H1 (cell line): ENCODE measurements at regions not wholly inside any gene's neighbourhood (a gene's known extent, or its start where the extent isn't known, plus 50 kb on each side); places are given as distances from the start of the nearest gene placed in this dataset.

Experiments
- CTCF ChIA-PET: fragments of 300-600 bp; sonication (Branson Sonifier 250); formaldehyde crosslinking; loops from one replicate; lab custom pipeline; 2021; ENCODE audit not compliant: partially characterized antibody; lab: Charles Lee
- POLR2A ChIA-PET: fragments of 300-600 bp; sonication (Branson Sonifier 250); formaldehyde crosslinking; loops from one replicate; lab custom pipeline; 2021; ENCODE audit warnings: inconsistent platforms; ENCODE audit not compliant: partially characterized antibody; lab: Charles Lee
- DNase-seq, 2 experiments: peaks; one replicate each; pipeline versions ENCODE4 v3.0.0 to v3.0.0-alpha.2; 2010 to 2022; ENCODE audit warnings: low spot score in 2 of 2, low read depth in 1 of 2, mixed read lengths in 1 of 2
- FAIRE-seq: peaks from 2 replicates; lab custom pipeline; 2011; peaks lifted over from hg19 to GRCh38; lab: Jason Lieb, UNC
- H2AFZ ChIP-seq: 2 replicates; pipeline ENCODE4 v1.8.1; 2012; ENCODE audit warnings: low read length, inconsistent platforms
- H2AK5ac ChIP-seq: 2 replicates; pipeline ENCODE4 v1.6.1; 2013; ENCODE audit warnings: low read depth, low read length
- H2BK120ac ChIP-seq: replicated peaks from 2 replicates; pipeline ENCODE3; 2013; ENCODE audit warnings: low read depth, low read length, inconsistent platforms
- H2BK12ac ChIP-seq: 2 replicates; pipeline ENCODE4 v1.6.1; 2013; ENCODE audit warnings: low read depth, low read length
- H2BK15ac ChIP-seq: 2 replicates; pipeline ENCODE4 v1.6.1; 2013; ENCODE audit warnings: low read length
- H2BK20ac ChIP-seq: 2 replicates; pipeline ENCODE4 v1.6.1; 2013; ENCODE audit warnings: low read length
- H2BK5ac ChIP-seq: 2 replicates; pipeline ENCODE4 v1.6.1; 2013; ENCODE audit warnings: low read depth, low read length
- H3K14ac ChIP-seq: 2 replicates; pipeline ENCODE4 v1.6.1; 2013; ENCODE audit warnings: inconsistent platforms; ENCODE audit not compliant: insufficient read length
- H3K18ac ChIP-seq: 2 replicates; pipeline ENCODE4 v1.6.1; 2013; ENCODE audit warnings: low read length; ENCODE audit errors: extremely low read depth
- H3K23ac ChIP-seq: 2 replicates; pipeline ENCODE4 v1.6.1; 2013; ENCODE audit warnings: inconsistent platforms; ENCODE audit not compliant: insufficient read length
- H3K23me2 ChIP-seq: 2 replicates; pipeline ENCODE4 v1.6.1; 2013; ENCODE audit warnings: low read depth, low read length
- H3K27ac ChIP-seq: 2 replicates; pipeline ENCODE4 v1.6.1; 2011; ENCODE audit warnings: low read depth, low read length, inconsistent platforms
- H3K27me3 ChIP-seq, 4 experiments: replicated peaks in 1 of 4; 1 replicate in 1 of 4; 2 replicates in 3 of 4; pipeline versions ENCODE4 v1.6.1 to v1.8.1; 2011 to 2013; ENCODE audit warnings: low read length in 3 of 4, mild to moderate bottlenecking in 3 of 4, inconsistent platforms in 2 of 4, mixed read lengths in 2 of 4, moderate library complexity in 1 of 4; ENCODE audit not compliant: control insufficient read depth in 3 of 4, insufficient read depth in 3 of 4; ENCODE audit errors: extremely low read depth in 1 of 4
- H3K36me3 ChIP-seq, 4 experiments: 2 replicates each; pipeline versions ENCODE4 v1.6.1 to v1.8.1; 2011 to 2013; ENCODE audit warnings: mild to moderate bottlenecking in 4 of 4, low read length in 3 of 4, moderate library complexity in 2 of 4, control low read depth in 1 of 4, inconsistent platforms in 1 of 4; ENCODE audit not compliant: insufficient read depth in 4 of 4, control insufficient read depth in 2 of 4
- H3K4ac ChIP-seq: replicated peaks from 2 replicates; pipeline ENCODE3; 2013; ENCODE audit warnings: low read length, low read depth, mixed read lengths, inconsistent platforms; ENCODE audit not compliant: insufficient read length
- H3K4me1 ChIP-seq, 4 experiments: replicated peaks in 1 of 4; 1 replicate in 1 of 4; 2 replicates in 3 of 4; pipeline versions ENCODE4 v1.6.1 to v1.8.1; 2011 to 2013; ENCODE audit warnings: low read length in 3 of 4, inconsistent platforms in 2 of 4, mixed read lengths in 1 of 4; ENCODE audit not compliant: insufficient read depth in 4 of 4, control insufficient read depth in 3 of 4
- H3K4me2 ChIP-seq, 2 experiments: 2 replicates each; pipeline versions ENCODE4 v1.6.1 to v1.8.1; 2011 to 2013; ENCODE audit warnings: low read depth in 2 of 2, low read length in 2 of 2, control low read depth in 1 of 2, inconsistent platforms in 1 of 2, mild to moderate bottlenecking in 1 of 2; ENCODE audit not compliant: insufficient read depth in 1 of 2
- H3K4me3 ChIP-seq, 4 experiments: fragments of 200-600, 300-600 bp in 1 of 4; sonication (generic), shearing (Covaris generic), sonication (Bioruptor Twin) in 1 of 4; 2 replicates each; pipeline versions ENCODE4 v1.5.1 to v1.8.1; 2011 to 2016; ENCODE audit warnings: low read length in 4 of 4, low read depth in 3 of 4, control low read depth in 2 of 4, inconsistent platforms in 2 of 4, mild to moderate bottlenecking in 2 of 4, mixed read lengths in 1 of 4, moderate library complexity in 1 of 4; ENCODE audit not compliant: insufficient read depth in 2 of 4; ENCODE audit errors: extremely low read depth in 1 of 4
- H3K56ac ChIP-seq: replicated peaks from 2 replicates; pipeline ENCODE3; 2013; ENCODE audit warnings: low read depth, mild to moderate bottlenecking, mixed read lengths, low read length, inconsistent platforms; ENCODE audit not compliant: insufficient read length
- H3K79me1 ChIP-seq: 2 replicates; pipeline ENCODE4 v1.6.1; 2013; ENCODE audit warnings: low read depth, low read length, control low read depth
- H3K79me2 ChIP-seq, 2 experiments: 2 replicates each; pipeline versions ENCODE4 v1.6.1 to v1.8.1; 2012 to 2013; ENCODE audit warnings: low read length in 2 of 2, mild to moderate bottlenecking in 2 of 2, inconsistent platforms in 1 of 2; ENCODE audit not compliant: insufficient read depth in 2 of 2, control insufficient read depth in 1 of 2
- H3K9ac ChIP-seq, 4 experiments: replicated peaks in 1 of 4; 1 replicate in 1 of 4; 2 replicates in 3 of 4; pipeline versions ENCODE4 v1.6.1 to v1.8.1; 2011 to 2013; ENCODE audit warnings: low read depth in 3 of 4, low read length in 3 of 4, control low read depth in 2 of 4, mild to moderate bottlenecking in 2 of 4, moderate library complexity in 2 of 4, inconsistent platforms in 1 of 4; ENCODE audit errors: extremely low read depth in 1 of 4
- H3K9me3 ChIP-seq, 2 experiments: 2 replicates each; pipeline versions ENCODE4 v1.6.1 to v1.8.1; 2012 to 2013; ENCODE audit warnings: mild to moderate bottlenecking in 2 of 2, moderate library complexity in 2 of 2, control low read depth in 1 of 2, inconsistent platforms in 1 of 2, low read depth in 1 of 2, low read length in 1 of 2, mixed read lengths in 1 of 2; ENCODE audit not compliant: insufficient read depth in 2 of 2
- H4K20me1 ChIP-seq, 2 experiments: replicated peaks in 1 of 2; 2 replicates each; pipeline versions ENCODE3 to v1.8.1; 2011 to 2013; ENCODE audit warnings: inconsistent platforms in 2 of 2, low read length in 2 of 2, mild to moderate bottlenecking in 1 of 2; ENCODE audit not compliant: insufficient read depth in 2 of 2, control insufficient read depth in 1 of 2
- H4K5ac ChIP-seq: 2 replicates; pipeline ENCODE4 v1.6.1; 2013; ENCODE audit warnings: low read length, low read depth, mixed read lengths, inconsistent platforms; ENCODE audit not compliant: insufficient read length
- H4K8ac ChIP-seq: 2 replicates; pipeline ENCODE4 v1.8.0; 2013; ENCODE audit warnings: mild to moderate bottlenecking, moderate library complexity, low read length, inconsistent platforms; ENCODE audit not compliant: insufficient read depth; ENCODE audit errors: extremely low read depth
- H4K91ac ChIP-seq: replicated peaks from 2 replicates; pipeline ENCODE3; 2013; ENCODE audit warnings: low read length, mixed read lengths, inconsistent platforms; ENCODE audit not compliant: insufficient read length
- BACH1 ChIP-seq: IDR thresholded peaks from 2 replicates; pipeline ENCODE4 v1.6.1; 2012; ENCODE audit warnings: low read length, improper control_type of control experiment
- BCL11A ChIP-seq, 2 experiments: IDR thresholded peaks; one replicate each; pipeline ENCODE4 v1.6.1; 2011; ENCODE audit warnings: low read depth in 2 of 2, low read length in 2 of 2, mild to moderate bottlenecking in 2 of 2
- CBX8 ChIP-seq: fragments of 300-800, 300-1000 bp; sonication (generic); IDR thresholded peaks from 2 replicates; pipeline ENCODE4 v1.7.1; 2016; ENCODE audit warnings: low read depth, low read length, borderline replicate concordance
- CREB1 ChIP-seq: IDR thresholded peaks from 2 replicates; pipeline ENCODE4 v1.6.1; 2012; ENCODE audit warnings: inconsistent platforms
- E2F6 ChIP-seq: IDR thresholded peaks from 2 replicates; pipeline ENCODE4 v1.6.1; 2012; ENCODE audit warnings: inconsistent platforms
- GTF2F1 ChIP-seq: IDR thresholded peaks from 2 replicates; pipeline ENCODE4 v1.6.1; 2012; ENCODE audit warnings: low read depth, low read length, improper control_type of control experiment, borderline replicate concordance
- HDAC2 ChIP-seq, 2 experiments: fragments of 300-600 bp in 1 of 2; sonication (generic) in 1 of 2; IDR thresholded peaks; 2 replicates each; pipeline ENCODE4 v1.6.1; 2011 to 2012; ENCODE audit warnings: low read depth in 2 of 2, low read length in 2 of 2, mild to moderate bottlenecking in 2 of 2, moderate library complexity in 2 of 2, borderline replicate concordance in 1 of 2, inconsistent platforms in 1 of 2
- JUN ChIP-seq: IDR thresholded peaks from 2 replicates; pipeline ENCODE4 v1.6.1; 2011; ENCODE audit warnings: low read depth, mild to moderate bottlenecking, improper control_type of control experiment, low read length
- NANOG ChIP-seq: IDR thresholded peaks from 2 replicates; pipeline ENCODE4 v1.6.1; 2011; ENCODE audit warnings: low read length, low read depth, mild to moderate bottlenecking, inconsistent platforms; ENCODE audit not compliant: insufficient read depth, poor library complexity, severe bottlenecking
- PHF8 ChIP-seq: fragments of 200-600 bp; sonication (generic); conservative IDR thresholded peaks from 2 replicates; pipeline ENCODE4 v1.7.1; 2012; ENCODE audit warnings: low read depth, mild to moderate bottlenecking, inconsistent platforms, low read length, moderate library complexity
- POLR2A ChIP-seq, 2 experiments: IDR thresholded peaks; 1 replicate in 1 of 2; 2 replicates in 1 of 2; pipeline ENCODE4 v1.6.1; 2011; ENCODE audit warnings: low read depth in 2 of 2, low read length in 2 of 2, mild to moderate bottlenecking in 2 of 2; ENCODE audit errors: control extremely low read depth in 1 of 2
- SIX5 ChIP-seq: IDR thresholded peaks from 2 replicates; pipeline ENCODE4 v1.6.1; 2011; ENCODE audit warnings: mild to moderate bottlenecking, low read depth, low read length
- TBP ChIP-seq: IDR thresholded peaks from 2 replicates; pipeline ENCODE4 v1.6.1; 2011; ENCODE audit warnings: low read depth, low read length, improper control_type of control experiment
- WGBS, 2 experiments: shearing (Covaris generic) in 1 of 2; methylation state at CpG; one replicate each; pipeline versions ENCODE4 v1.1.6 to v1.1.7; 2013 to 2015; ENCODE audit warnings: low lambda C conversion rate in 2 of 2, mixed read lengths in 2 of 2, inconsistent platforms in 1 of 2, low coverage in 1 of 2, missing lambda C conversion rate in 1 of 2; ENCODE audit not compliant: insufficient replicate concordance in 2 of 2, insufficient coverage in 1 of 2, insufficient read length in 1 of 2; ENCODE audit errors: extremely low coverage in 1 of 2, missing lambda C conversion rate in 1 of 2; 5-methylcytosine and 5-hydroxymethylcytosine counted together

- peaks cover 0 to 5% (median 2%) of the 10 kb centered on the region in 4 experiments; a peak in 5 of 7 replicates for H3K4me1 ChIP-seq
- H2BK5ac ChIP-seq: no peak overlapping the region
- H3K14ac ChIP-seq: no peak overlapping the region
- ChIA-PET POLR2A (interaction anchor here (1.3 kb wide), 1 partner anchor 12 kb away, joined by 3 read pairs; no protein-coding TSS in a partner anchor), CTCF (interaction anchor here (1.3 to 1.8 kb wide), 2 partner anchors 24 to 29 kb away, joined by 3 to 5 read pairs; no protein-coding TSS in a partner anchor)
- no peak overlapping the region for H4K91ac ChIP-seq
- WGBS, 2 experiments: 95% methylated on average over 5 of the region's 5 CpGs; no CpG with 5 or more reads in 1 of the 2 experiments
- H2BK12ac ChIP-seq: no peak overlapping the region
- no peak overlapping the region for H2BK20ac ChIP-seq
- H3K56ac ChIP-seq: no peak overlapping the region
- no peak overlapping the region for H4K8ac ChIP-seq
- no peak overlapping the region for H3K18ac ChIP-seq
- DNase-seq (no peak), FAIRE-seq (no peak)
- H4K20me1 ChIP-seq: no peaks in the 10 kb centered on the region
- H3K36me3 ChIP-seq: no peaks in the 10 kb centered on the region
- H3K4ac ChIP-seq: no peak overlapping the region
- no peaks in the 10 kb centered on the region for H3K79me1 ChIP-seq
- no peaks in the 10 kb centered on the region for H3K9me3 ChIP-seq
- no peak overlapping the region for H2AK5ac ChIP-seq
- H3K23ac ChIP-seq: no peak overlapping the region
- H4K5ac ChIP-seq: no peak overlapping the region
- H3K9ac ChIP-seq: no peak overlapping the region
- H3K27me3 ChIP-seq: no peaks in the 10 kb centered on the region
- no peak overlapping the region for H3K4me3 ChIP-seq
- no peak overlapping the region for H3K4me2 ChIP-seq
- H2BK120ac ChIP-seq: no peak overlapping the region
- no peak overlapping the region for H2AFZ ChIP-seq
- H3K23me2 ChIP-seq: no peaks in the 10 kb centered on the region
- H3K79me2 ChIP-seq: no peaks in the 10 kb centered on the region
- no peak overlapping the region for H2BK15ac ChIP-seq
- no peak overlapping the region for H3K27ac ChIP-seq
- TF ChIP-seq E2F6: no peak
- TF ChIP-seq GTF2F1: no peak
- TF ChIP-seq POLR2A (IDR thresholded peaks at IDR 0.05; ENCODE audit: control extremely low read depth in 1 of 2, low read depth in 2 of 2, low read length in 2 of 2): no peak
- no peak for TF ChIP-seq HDAC2 (IDR thresholded peaks at IDR 0.05; ENCODE audit: borderline replicate concordance in 1 of 2, low read depth in 2 of 2, low read length in 2 of 2)
- no peak for TF ChIP-seq JUN
- TF ChIP-seq CREB1: no peak
- TF ChIP-seq BACH1: no peak
- TF ChIP-seq NANOG: no peak
- no peak for TF ChIP-seq TBP
- no peak for TF ChIP-seq BCL11A (IDR thresholded peaks at IDR 0.05; ENCODE audit: low read depth in 2 of 2, low read length in 2 of 2)
- no peak for TF ChIP-seq CBX8
- TF ChIP-seq PHF8: no peak
- no peak for TF ChIP-seq SIX5
Observed at GRCh38 chr12:95603351-95604145, 52.3 kb upstream of the USP44 start.
